Psoas muscle (tissue), 7 donors: ENCODE measurements at regions not wholly inside any gene's neighbourhood (a gene's known extent, or its start where the extent isn't known, plus 50 kb on each side); places are given as distances from the start of the nearest gene placed in this dataset.
"Not testable (repeated sequence)": the region's sequence is repeated elsewhere in the genome, so short reads cannot be mapped to it uniquely, and the experiment has no call there.

Experiments
- ATAC-seq, 4 donors: fragments of 200-7000 bp; cut with Tn5 transposase; one replicate each; pipeline ENCODE4 v1.9.1; 2020; ENCODE audit warnings: moderate library complexity in 3 of 4, mild to moderate bottlenecking in 2 of 4
- DNase-seq, 2 donors: peaks; one replicate each; pipeline ENCODE4 v3.0.0-alpha.2; 2020
- H3K27ac ChIP-seq: fragments of 200-600 bp; one replicate; pipeline ENCODE4 v1.8.0; 2022
- H3K27me3 ChIP-seq, 3 donors: fragments of 200-600 bp in 1 of 3; one replicate each; pipeline versions ENCODE4 v1.6.1 to v1.8.0; 2013 to 2022; ENCODE audit warnings: low read length in 2 of 3, mild to moderate bottlenecking in 2 of 3, moderate library complexity in 1 of 3; ENCODE audit not compliant: insufficient read depth in 3 of 3
- H3K36me3 ChIP-seq, 2 donors: fragments of 200-600 bp in 1 of 2; one replicate each; pipeline versions ENCODE4 v1.6.1 to v1.8.0; 2013 to 2022; ENCODE audit warnings: low read depth in 1 of 2, mild to moderate bottlenecking in 1 of 2, moderate library complexity in 1 of 2; ENCODE audit not compliant: insufficient read depth in 1 of 2
- H3K4me1 ChIP-seq: fragments of 200-600 bp; one replicate; pipeline ENCODE4 v1.8.0; 2022
- H3K4me3 ChIP-seq: fragments of 200-600 bp; one replicate; pipeline ENCODE4 v1.8.0; 2022; ENCODE audit warnings: mild to moderate bottlenecking
- H3K9me3 ChIP-seq: fragments of 200-600 bp; one replicate; pipeline ENCODE4 v1.8.0; 2022
- WGBS, 3 donors: extraction: QIAGEN DNeasy Blood & Tissue Kit; methylation state at CpG; one replicate each; pipeline versions ENCODE4 v1.1.6 to v1.1.7; 2013; 5-methylcytosine and 5-hydroxymethylcytosine counted together
- intact Hi-C, 2 donors: fragments of 100-400 bp; cut with DNase I; formaldehyde crosslinking; loops; one replicate each; pipeline versions ENCODE4 v1.11.0 to v1.14.2; 2022
- TF ChIP-seq, protein P1 (sequence below): fragments of 200-600 bp; IDR thresholded peaks from one replicate; pipeline ENCODE4 v1.8.0; 2022; ENCODE audit warnings: antibody characterized with exemption
- donor health status: healthy with polysubstance abuse.
- donor health status: DM: no; HTN: no; CAD: no; lungs with moderate emphysema.
- donor health status: Bipolar disorder and iron deficiency.
- donor health status: healthy.
- donor health status: DM: yes; HTN: yes; CAD: no.
- donor health status: DM: no; HTN: no; CAD: no.
- donor health status: DM: yes; HTN: yes; CAD: no.

DNA sequence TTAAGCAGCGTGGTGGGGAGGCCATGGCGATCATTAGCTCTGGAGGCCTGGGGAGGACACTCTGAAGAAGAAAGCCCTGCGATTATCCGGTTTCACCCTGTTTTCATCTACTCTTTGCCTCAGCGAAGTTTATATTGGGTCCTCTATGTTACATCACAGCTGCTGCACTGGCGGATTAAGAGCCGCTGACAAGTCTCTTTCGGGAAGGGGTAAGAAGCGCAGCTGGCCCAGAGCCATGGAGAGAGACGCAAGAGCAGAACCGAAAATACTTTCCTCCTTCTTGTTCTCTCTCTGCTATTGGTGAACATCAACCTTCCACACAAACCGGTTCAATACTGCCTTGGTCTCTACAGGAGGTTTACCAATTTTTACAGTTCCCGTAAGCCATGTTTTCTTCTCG, 291.5 kb downstream of the FAM72C start:
- Histone ChIP-seq H3K4me1 (no peaks in the 10 kb centered on the region), H3K27me3 (peaks cover 0 to 3% (median 0%) of the 10 kb centered on the region in 3 donors), H3K36me3 (no peaks in the 10 kb centered on the region), H3K4me3 (no peak overlapping the region), H3K9me3 (no peaks in the 10 kb centered on the region), H3K27ac (no peak overlapping the region)
- TF ChIP-seq, protein P1, sequence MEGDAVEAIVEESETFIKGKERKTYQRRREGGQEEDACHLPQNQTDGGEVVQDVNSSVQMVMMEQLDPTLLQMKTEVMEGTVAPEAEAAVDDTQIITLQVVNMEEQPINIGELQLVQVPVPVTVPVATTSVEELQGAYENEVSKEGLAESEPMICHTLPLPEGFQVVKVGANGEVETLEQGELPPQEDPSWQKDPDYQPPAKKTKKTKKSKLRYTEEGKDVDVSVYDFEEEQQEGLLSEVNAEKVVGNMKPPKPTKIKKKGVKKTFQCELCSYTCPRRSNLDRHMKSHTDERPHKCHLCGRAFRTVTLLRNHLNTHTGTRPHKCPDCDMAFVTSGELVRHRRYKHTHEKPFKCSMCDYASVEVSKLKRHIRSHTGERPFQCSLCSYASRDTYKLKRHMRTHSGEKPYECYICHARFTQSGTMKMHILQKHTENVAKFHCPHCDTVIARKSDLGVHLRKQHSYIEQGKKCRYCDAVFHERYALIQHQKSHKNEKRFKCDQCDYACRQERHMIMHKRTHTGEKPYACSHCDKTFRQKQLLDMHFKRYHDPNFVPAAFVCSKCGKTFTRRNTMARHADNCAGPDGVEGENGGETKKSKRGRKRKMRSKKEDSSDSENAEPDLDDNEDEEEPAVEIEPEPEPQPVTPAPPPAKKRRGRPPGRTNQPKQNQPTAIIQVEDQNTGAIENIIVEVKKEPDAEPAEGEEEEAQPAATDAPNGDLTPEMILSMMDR, result no peak
- DNase-seq (no peak), ATAC-seq (no peak)
- intact Hi-C loops, result no loop called here
- 84 to 91% (median 87%) methylated on average over 14 of the region's 14 CpGs for WGBS, 3 donors

DNA sequence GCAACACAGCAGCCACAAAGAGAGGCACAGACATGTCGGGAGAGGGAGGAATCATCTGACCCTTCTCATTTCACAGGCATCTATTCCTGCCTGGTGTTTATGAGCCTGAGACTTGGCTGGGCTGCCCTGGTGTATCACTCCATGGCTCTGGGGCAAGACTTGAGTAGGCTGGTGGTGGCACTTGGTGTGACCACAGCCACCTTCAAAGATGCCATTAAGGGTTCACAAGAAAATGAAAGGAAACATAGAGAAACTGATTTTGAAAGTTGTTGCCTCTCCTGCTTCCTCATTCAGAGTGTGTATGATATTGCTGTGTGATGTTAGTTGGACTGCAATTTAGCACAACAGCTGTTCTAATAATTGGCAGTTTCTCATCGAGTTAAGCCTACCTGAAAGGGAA, 298.8 kb downstream of the FAM72C start:
- DNase-seq (no peak), ATAC-seq (no peak)
- Histone ChIP-seq H3K27me3 (peaks cover 0 to 6% (median 3%) of the 10 kb centered on the region in 3 donors), H3K9me3 (no peaks in the 10 kb centered on the region), H3K4me3 (no peak overlapping the region), H3K27ac (no peak overlapping the region), H3K4me1 (no peaks in the 10 kb centered on the region), H3K36me3 (no peaks in the 10 kb centered on the region)
- intact Hi-C loops, result no loop called here
- TF ChIP-seq, protein P1, result no peak
- WGBS, 3 donors, result 53 to 69% (median 62%) methylated on average over 2 of the region's 2 CpGs

DNA sequence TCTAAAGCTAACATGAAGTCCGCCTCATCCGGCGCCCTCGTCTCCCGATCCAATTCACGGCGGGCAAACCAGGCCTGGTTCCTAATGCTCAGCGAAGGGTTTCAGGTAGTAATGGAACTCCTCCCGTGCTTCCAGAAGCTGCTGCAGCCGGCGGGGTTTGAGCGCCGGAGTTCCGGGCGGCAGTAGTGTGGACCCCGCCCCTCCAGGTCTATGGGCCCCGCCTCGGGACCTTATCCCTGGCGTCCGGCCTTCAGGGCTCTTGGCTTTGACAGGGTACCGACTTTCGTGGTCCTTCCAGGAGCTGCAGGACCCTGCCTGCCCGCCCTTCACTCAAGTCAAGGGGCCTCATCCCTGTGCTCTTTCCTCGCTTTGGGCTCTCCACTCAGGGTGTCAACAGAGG, 304.1 kb downstream of the FAM72C start:
- intact Hi-C loops, result no loop called here

DNA sequence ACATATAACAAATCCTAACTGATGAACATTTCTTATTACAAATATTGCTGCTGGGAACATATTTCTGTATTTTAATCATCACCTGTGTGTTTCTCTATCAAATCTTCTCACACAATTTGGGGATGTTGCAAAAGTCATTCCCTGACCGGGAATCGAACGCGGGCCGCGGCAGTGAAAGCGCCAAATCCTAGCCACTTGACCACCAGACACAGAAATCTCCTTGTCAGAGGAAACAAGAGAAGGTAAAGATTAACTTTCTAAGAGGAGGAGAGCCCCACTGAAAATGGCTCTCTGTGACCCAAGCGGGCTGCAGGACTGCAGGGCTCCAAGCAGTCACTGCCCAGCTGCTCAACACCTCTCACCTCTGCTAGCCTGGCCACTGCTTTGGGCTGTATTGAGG, 304.9 kb downstream of the FAM72C start:
- H3K36me3 ChIP-seq, result no peaks in the 10 kb centered on the region
- ATAC-seq (no peak), DNase-seq (no peak)
- TF ChIP-seq, protein P1, result no peak
- peaks cover 0 to 10% (median 4%) of the 10 kb centered on the region in 3 donors for H3K27me3 ChIP-seq
- H3K27ac ChIP-seq, result no peak overlapping the region
- no peaks in the 10 kb centered on the region for H3K4me1 ChIP-seq
- intact Hi-C loops, result no loop called here
- H3K4me3 ChIP-seq, result no peak overlapping the region
- H3K9me3 ChIP-seq, result no peaks in the 10 kb centered on the region
- WGBS, 3 donors, result 72 to 86% (median 75%) methylated on average over 8 of the region's 8 CpGs

More for the DNA sequence above, 304.1 kb downstream of the FAM72C start:
- H3K27me3 ChIP-seq, result peaks cover 3 to 10% (median 4%) of the 10 kb centered on the region in 3 donors
- H3K27ac ChIP-seq, result no peak overlapping the region
- H3K36me3 ChIP-seq, result no peaks in the 10 kb centered on the region
- no peak for DNase-seq
- TF ChIP-seq, protein P1, result no peak
- no peaks in the 10 kb centered on the region for H3K9me3 ChIP-seq
- no peak overlapping the region for H3K4me3 ChIP-seq
- ATAC-seq, result no peak
- WGBS, 3 donors, result 26 to 36% (median 30%) methylated on average over 24 of the region's 24 CpGs
- no peaks in the 10 kb centered on the region for H3K4me1 ChIP-seq

DNA sequence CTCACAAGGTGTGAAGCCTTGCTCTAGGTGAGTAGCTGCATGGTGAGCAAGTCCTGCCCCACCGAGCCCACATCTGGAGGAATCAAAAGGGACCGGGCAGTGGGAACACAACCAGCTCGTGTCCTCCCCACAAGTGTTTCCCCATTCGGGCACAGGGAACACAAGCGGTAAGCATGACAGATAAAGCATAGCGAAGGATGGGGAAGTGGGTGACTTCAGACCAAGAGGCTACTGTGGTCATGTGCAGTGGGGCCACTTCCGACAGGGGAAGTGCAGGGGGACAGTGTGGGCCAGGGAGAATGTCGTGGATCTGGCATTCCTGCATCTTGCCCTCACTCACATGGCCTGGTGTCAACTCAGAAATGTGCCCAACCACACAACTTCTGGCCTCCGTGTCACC, 306.2 kb downstream of the FAM72C start:
- ATAC-seq (no peak), DNase-seq (no peak)
- H3K4me3 ChIP-seq, result no peak overlapping the region
- intact Hi-C loops, result no loop called here
- 53 to 63% (median 60%) methylated on average over 9 of the region's 9 CpGs for WGBS, 3 donors
- H3K36me3 ChIP-seq, result no peaks in the 10 kb centered on the region
- H3K9me3 ChIP-seq, result no peaks in the 10 kb centered on the region
- no peaks in the 10 kb centered on the region for H3K4me1 ChIP-seq
- peaks cover 0 to 20% (median 12%) of the 10 kb centered on the region in 3 donors for H3K27me3 ChIP-seq
- TF ChIP-seq, protein P1, result no peak
- no peak overlapping the region for H3K27ac ChIP-seq

DNA sequence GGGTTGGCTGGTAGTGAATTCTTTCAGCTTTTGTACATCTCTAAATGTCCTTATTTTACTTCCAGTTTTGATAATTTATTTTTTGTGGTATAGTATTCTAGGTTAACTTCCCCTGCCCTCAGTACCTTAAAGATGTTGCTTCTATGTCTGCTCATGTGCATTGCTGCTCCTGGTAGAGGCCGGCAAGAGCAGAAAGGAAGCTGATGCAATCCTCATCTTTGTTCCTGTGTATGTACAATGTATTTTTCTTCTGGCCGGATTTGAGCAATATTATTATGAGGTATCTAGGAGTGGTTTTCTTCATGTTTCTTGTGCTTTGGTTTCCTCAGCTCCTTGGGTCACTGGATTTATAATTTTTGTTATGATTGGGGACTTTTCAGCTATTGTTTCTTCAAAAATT, 308.7 kb downstream of the FAM72C start:
- ATAC-seq, H3K9me3 ChIP-seq, intact Hi-C loops, H3K27ac ChIP-seq, H3K4me1 ChIP-seq, H3K4me3 ChIP-seq, DNase-seq, H3K36me3 ChIP-seq: not testable (repeated sequence)
- peaks cover 0 to 20% (median 16%) of the 10 kb centered on the region in 3 donors for H3K27me3 ChIP-seq
- 44 to 64% (median 52%) methylated on average over 2 of the region's 2 CpGs for WGBS, 3 donors
